ENCODE measurements at regions not wholly inside any gene's neighbourhood (a gene's known extent, or its start where the extent isn't known, plus 50 kb on each side); places are given as distances from the start of the nearest gene placed in this dataset.

DNA sequence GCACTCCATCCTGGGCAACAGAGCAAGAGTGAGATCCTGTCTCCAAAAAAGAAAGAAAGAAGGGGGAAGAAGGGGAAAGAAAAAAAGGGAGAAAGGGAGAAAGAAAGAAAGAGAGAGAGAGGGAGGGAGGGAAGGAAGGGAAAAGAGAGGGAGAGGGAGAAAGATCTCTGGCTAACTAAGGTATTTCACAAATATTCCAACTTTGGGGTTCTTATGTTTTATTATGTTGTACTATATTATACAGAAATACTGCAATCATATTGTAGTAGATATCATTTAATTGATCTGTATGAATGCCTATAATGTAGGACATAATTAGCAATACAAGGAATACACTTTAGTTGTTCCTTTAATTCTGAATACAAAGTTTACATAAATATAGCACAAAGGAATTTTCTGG lies 70.1 kb upstream of the STAM2 start:
- TF ChIP-seq ZNF707 (tag by site-specific recombination; IDR thresholded peaks at IDR 0.05): no peak
- TF ChIP-seq ZNF366 (tag by site-specific recombination; conservative IDR thresholded peaks at IDR 0.05): no peak
- no peak for TF ChIP-seq ZNF423 (tag by site-specific recombination; IDR thresholded peaks at IDR 0.05)
- no peak for TF ChIP-seq KLF8 (tag by site-specific recombination; IDR thresholded peaks at IDR 0.05)
- TF ChIP-seq YY1 (tag by site-specific recombination; IDR thresholded peaks at IDR 0.05): no peak
- no peak for TF ChIP-seq ZNF202 (tag by site-specific recombination; IDR thresholded peaks at IDR 0.05; ENCODE audit: borderline replicate concordance)
- no peak for TF ChIP-seq ZNF768 (tag by site-specific recombination; IDR thresholded peaks at IDR 0.05)
- TF ChIP-seq, protein P1, sequence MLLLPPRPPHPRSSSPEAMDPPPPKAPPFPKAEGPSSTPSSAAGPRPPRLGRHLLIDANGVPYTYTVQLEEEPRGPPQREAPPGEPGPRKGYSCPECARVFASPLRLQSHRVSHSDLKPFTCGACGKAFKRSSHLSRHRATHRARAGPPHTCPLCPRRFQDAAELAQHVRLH (tag by site-specific recombination; IDR thresholded peaks at IDR 0.05): no peak
- no peak for TF ChIP-seq ZNF76 (tag by site-specific recombination; IDR thresholded peaks at IDR 0.05; ENCODE audit: borderline replicate concordance, low read depth)
- TF ChIP-seq ZBTB10 (tag by site-specific recombination; IDR thresholded peaks at IDR 0.05): no peak
- no peak for TF ChIP-seq SCRT2 (tag by site-specific recombination; IDR thresholded peaks at IDR 0.05)
- TF ChIP-seq, protein P2, sequence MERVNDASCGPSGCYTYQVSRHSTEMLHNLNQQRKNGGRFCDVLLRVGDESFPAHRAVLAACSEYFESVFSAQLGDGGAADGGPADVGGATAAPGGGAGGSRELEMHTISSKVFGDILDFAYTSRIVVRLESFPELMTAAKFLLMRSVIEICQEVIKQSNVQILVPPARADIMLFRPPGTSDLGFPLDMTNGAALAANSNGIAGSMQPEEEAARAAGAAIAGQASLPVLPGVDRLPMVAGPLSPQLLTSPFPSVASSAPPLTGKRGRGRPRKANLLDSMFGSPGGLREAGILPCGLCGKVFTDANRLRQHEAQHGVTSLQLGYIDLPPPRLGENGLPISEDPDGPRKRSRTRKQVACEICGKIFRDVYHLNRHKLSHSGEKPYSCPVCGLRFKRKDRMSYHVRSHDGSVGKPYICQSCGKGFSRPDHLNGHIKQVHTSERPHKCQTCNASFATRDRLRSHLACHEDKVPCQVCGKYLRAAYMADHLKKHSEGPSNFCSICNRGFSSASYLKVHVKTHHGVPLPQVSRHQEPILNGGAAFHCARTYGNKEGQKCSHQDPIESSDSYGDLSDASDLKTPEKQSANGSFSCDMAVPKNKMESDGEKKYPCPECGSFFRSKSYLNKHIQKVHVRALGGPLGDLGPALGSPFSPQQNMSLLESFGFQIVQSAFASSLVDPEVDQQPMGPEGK (tag by site-specific recombination; IDR thresholded peaks at IDR 0.05): no peak
- no peak for TF ChIP-seq MYNN (tag by site-specific recombination; IDR thresholded peaks at IDR 0.05; ENCODE audit: borderline replicate concordance)
- no peak for TF ChIP-seq ZBTB8A (tag by site-specific recombination; IDR thresholded peaks at IDR 0.05)
- TF ChIP-seq ZNF174 (tag by site-specific recombination; IDR thresholded peaks at IDR 0.05): no peak
- no peak for TF ChIP-seq YY2 (tag by site-specific recombination; IDR thresholded peaks at IDR 0.05)
- no peak for TF ChIP-seq ZNF354C (tag by site-specific recombination; IDR thresholded peaks at IDR 0.05; ENCODE audit: borderline replicate concordance, low read depth)
- no peak for TF ChIP-seq ZNF624 (tag by site-specific recombination; IDR thresholded peaks at IDR 0.05)
- TF ChIP-seq ZNF544 (tag by site-specific recombination; IDR thresholded peaks at IDR 0.05): no peak
- TF ChIP-seq GFI1B (tag by site-specific recombination; IDR thresholded peaks at IDR 0.05): no peak
- Histone ChIP-seq H3K27ac (ENCODE audit: extremely low read depth, low read depth, low read length) (no peak overlapping the region), H3K4me3 (ENCODE audit: low read depth, low read length) (no peak overlapping the region), H3K36me3 (ENCODE audit: control insufficient read depth in 2 of 2, insufficient read depth in 1 of 2, low read length in 2 of 2) (no peaks in the 10 kb centered on the region), H3K9me3 (ENCODE audit: control insufficient read depth, insufficient read depth, low read depth, low read length) (no peaks in the 10 kb centered on the region), H3K4me1 (ENCODE audit: control insufficient read depth, insufficient read depth, low read length) (no peaks in the 10 kb centered on the region)
- ChIA-PET CTCF (interaction anchor here (0.6 to 1.0 kb wide), 2 partner anchors 381 to 388 kb away, joined by 3 to 5 read pairs; no protein-coding TSS in a partner anchor), POLR2A (no interaction called here)

GRCh38 chr2:152246686-152247336 lies 71.2 kb upstream of the STAM2 start:
- H3K36me3 ChIP-seq (ENCODE audit: control insufficient read depth in 2 of 2, insufficient read depth in 1 of 2, low read length in 2 of 2): no peaks in the 10 kb centered on the region
- no peak overlapping the region for H3K4me3 ChIP-seq (ENCODE audit: low read depth, low read length)
- ChIA-PET POLR2A (no interaction called here), CTCF (no interaction called here)
- no peaks in the 10 kb centered on the region for H3K4me1 ChIP-seq (ENCODE audit: control insufficient read depth, insufficient read depth, low read length)
- H3K9me3 ChIP-seq (ENCODE audit: control insufficient read depth, insufficient read depth, low read depth, low read length): no peaks in the 10 kb centered on the region
- no peak overlapping the region for H3K27ac ChIP-seq (ENCODE audit: extremely low read depth, low read depth, low read length)
- no peak for TF ChIP-seq ZNF211 (tag by site-specific recombination; IDR thresholded peaks at IDR 0.05; ENCODE audit: low read depth)
- no peak for TF ChIP-seq ZNF530 (tag by site-specific recombination; IDR thresholded peaks at IDR 0.05; ENCODE audit: low read depth)
- TF ChIP-seq ZFP69B (tag by site-specific recombination; IDR thresholded peaks at IDR 0.05): no peak
- TF ChIP-seq, protein P3, sequence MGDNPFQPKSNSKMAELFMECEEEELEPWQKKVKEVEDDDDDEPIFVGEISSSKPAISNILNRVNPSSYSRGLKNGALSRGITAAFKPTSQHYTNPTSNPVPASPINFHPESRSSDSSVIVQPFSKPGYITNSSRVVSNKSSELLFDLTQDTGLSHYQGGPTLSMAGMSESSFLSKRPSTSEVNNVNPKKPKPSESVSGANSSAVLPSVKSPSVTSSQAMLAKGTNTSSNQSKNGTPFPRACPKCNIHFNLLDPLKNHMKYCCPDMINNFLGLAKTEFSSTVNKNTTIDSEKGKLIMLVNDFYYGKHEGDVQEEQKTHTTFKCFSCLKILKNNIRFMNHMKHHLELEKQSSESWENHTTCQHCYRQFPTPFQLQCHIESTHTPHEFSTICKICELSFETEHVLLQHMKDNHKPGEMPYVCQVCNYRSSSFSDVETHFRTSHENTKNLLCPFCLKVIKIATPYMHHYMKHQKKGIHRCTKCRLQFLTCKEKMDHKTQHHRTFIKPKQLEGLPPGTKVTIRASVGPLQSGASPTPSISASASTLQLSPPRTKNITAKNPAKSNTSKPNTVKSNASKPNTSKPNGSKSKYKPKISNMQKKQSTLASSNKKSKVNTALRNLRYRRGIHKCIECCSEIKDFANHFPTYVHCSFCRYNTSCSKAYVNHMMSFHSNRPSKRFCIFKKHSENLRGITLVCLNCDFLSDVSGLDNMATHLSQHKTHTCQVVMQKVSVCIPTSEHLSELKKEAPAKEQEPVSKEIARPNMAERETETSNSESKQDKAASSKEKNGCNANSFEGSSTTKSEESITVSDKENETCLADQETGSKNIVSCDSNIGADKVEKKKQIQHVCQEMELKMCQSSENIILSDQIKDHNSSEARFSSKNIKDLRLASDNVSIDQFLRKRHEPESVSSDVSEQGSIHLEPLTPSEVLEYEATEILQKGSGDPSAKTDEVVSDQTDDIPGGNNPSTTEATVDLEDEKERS (tag by site-specific recombination; IDR thresholded peaks at IDR 0.05): no peak
- no peak for TF ChIP-seq ZNF621 (tag by site-specific recombination; IDR thresholded peaks at IDR 0.05)
- TF ChIP-seq ZNF707 (tag by site-specific recombination; IDR thresholded peaks at IDR 0.05): no peak
- no peak for TF ChIP-seq ZNF510 (tag by site-specific recombination; IDR thresholded peaks at IDR 0.05; ENCODE audit: insufficient replicate concordance)
- no peak for TF ChIP-seq ZNF157 (tag by site-specific recombination; IDR thresholded peaks at IDR 0.05)

Measured in HEK293 (cell line).